NCI-H1092 (cell line): ENCODE measurements at regions not wholly inside any gene's neighbourhood (a gene's known extent, or its start where the extent isn't known, plus 50 kb on each side); places are given as distances from the start of the nearest gene placed in this dataset.
A peak's percentile ranks its signal among the peaks of the same experiment; 100 is the strongest.
"Not testable (repeated sequence)": the region's sequence is repeated elsewhere in the genome, so short reads cannot be mapped to it uniquely, and the experiment has no call there.

Experiments used
- DNase-seq: peaks from one replicate; lab custom pipeline; 2025; lab: John Stamatoyannopoulos, UW

GRCh38 chr14:83559721-83560120 lies 1970.2 kb upstream of the FLRT2 start:
- no peak for DNase-seq

DNA sequence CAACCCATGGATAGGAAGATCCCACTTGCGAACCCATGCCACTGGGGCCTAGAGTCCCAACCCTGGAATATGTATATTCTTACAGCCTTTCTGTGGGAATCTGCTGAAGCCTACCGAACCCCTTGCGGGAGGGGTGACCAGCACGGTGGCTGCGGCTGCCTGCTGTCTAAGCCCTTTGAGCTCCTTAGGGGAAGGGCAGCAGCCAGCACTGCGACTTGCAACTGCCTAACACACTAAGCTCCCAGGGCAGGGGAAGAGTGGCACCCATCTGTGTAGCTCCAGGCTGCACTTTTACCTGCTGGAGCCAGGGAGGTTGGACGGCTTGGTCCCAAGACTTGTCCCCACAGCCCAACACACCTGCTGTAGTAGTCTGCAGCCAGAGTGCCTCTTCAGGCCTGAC lies 1968.7 kb upstream of the FLRT2 start:
- no peak for DNase-seq

DNA sequence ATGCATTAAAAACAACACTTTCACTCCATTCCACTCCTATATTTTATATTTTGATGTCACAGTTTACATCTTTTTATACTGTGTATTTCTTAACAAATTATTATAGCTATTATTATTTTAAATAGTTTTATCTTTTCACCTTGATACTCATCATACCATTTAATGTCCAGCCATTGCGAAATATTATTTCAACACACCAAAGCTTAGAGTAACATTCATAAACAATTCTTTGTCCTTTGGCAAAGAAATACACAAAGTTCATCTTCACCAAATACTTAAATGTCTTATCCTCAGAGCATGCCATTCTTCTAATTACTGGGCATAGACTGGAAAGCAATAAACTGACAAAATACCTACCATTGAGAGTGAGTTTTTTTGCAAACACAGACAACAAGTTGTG lies 1963.4 kb upstream of the FLRT2 start:
- DNase-seq = no peak

- DNase-seq = no peak
Observed at GRCh38 chr14:83568141-83568540, 1961.8 kb upstream of the FLRT2 start.

DNA sequence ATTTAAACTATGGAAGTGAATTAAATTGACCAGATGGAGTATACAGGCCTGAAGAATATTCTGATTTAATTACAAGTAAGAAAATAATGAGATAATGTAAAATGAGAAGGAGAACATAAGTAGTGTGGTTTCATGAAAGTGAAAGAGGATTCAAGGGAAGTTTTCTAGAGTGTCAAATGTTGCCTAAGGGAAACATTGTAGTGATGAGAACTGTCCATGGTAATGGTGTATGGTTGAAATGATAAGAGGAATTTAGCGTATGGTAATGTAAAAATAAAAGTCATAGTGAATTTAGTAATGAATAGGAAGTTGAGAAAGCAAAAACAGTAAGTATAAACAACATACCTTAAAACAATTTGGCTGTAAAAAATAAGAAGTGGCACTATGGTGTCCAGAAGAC lies 1954.6 kb upstream of the FLRT2 start:
- DNase-seq = no peak

DNA sequence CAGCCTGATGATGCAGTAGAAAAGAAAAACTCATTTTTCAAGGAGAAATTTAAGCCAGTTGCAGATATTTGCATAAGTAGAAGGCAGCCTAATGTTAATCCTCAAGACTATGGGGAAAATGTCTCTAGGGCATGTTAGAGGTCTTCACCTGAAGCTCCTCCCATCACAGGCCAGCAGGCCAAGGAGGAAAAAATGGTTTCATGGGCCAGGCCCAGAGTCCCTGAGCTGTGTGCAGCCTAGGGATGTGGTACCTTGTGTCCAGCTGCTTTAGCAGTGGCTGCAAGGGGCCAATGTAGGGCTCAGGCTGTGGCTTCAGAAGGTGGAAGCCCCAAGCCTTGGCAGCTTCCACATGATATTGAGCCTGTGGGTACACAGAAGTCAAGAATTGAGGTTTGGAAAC lies 1946.7 kb upstream of the FLRT2 start:
- DNase-seq = no peak

DNA sequence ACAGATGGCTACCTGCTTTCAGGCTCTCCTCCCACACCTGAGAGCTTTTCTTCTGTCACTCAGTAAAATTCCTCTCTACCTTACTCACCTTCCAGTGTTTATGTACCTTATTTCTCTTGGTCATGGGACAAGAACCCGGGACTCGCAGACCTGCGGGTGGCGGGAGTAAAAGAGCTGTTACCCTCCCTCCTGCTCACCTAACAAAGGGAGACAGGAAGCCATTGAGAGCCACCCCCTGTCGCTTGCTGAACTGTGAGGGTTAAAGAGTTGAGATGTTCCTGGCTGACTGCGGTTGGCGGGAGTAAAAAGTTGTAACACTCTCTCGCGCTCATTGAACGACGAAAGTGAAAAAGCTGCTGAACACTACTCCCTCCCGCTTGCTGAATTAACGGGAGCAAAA lies 1935.1 kb upstream of the FLRT2 start:
- no peak for DNase-seq

DNA sequence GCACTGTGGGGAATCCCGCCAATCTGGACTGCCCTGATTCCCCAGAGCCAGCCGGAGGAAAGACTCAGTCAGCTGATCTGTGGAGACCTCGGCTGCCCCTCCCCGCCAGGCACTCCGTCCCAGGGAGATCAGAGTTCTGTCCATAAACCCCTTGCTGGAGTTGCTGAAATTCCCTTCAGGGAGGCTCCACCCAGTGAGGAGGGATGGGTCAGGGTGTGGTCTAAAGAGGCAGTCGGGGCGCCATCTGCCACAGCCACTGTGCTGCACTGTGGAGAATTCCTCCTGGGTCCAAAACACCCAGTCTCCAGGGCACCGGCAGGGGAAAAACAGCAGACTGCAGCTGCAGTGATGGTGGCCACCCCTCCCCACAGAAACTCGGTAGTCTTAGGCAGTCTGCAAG lies 1922.3 kb upstream of the FLRT2 start:
- DNase-seq = no peak

GRCh38 chr14:83611491-83611890 lies 1918.5 kb upstream of the FLRT2 start:
- no peak for DNase-seq

- DNase-seq = no peak
Observed at GRCh38 chr14:83611906-83612390, 1918.0 kb upstream of the FLRT2 start.

DNA sequence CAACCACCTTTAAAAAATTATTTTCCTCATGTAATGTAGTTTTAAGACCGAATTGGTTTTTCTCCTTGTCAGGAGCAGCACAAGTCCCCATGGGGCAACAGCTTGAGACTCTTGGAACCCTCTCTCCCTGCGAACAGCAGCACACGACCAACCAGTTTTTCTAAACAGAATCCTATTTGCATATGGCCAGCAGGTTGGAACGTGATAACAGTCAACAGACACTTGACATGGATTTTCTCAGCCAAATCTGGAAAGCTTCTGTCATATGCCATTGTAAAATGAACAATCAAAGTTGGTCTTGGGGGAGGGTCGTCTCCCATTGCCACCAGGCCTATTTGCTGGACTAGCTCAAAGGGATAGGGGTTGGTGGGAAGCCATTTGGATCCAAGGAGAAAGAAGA lies 1915.0 kb upstream of the FLRT2 start:
- no peak for DNase-seq

GRCh38 chr14:83624541-83624940 lies 1905.4 kb upstream of the FLRT2 start:
- no peak for DNase-seq

DNA sequence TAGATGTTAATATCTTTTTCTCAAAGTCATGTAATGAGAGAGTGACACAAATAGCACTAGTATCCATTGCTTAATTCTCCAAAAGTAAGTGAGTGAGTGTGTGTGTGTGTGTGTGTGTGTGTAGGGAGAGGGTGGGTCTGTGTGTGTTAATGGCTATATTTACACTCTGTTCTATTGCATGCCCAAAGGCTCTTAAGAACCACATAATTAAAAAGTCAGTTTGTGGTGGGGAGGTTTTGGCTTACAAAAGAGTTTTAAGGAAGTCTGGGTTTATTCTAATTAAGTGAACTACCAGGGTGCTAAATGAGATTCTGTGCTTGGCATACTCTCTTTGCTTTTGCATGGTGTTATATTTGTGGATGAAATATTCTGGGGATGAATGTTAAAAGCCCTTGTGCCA lies 1897.6 kb upstream of the FLRT2 start:
- DNase-seq = peak; percentile 11

- DNase-seq = no peak
Observed at GRCh38 chr14:83638748-83639504, 1891.0 kb upstream of the FLRT2 start.

GRCh38 chr14:83639505-83639875 lies 1890.5 kb upstream of the FLRT2 start:
- not testable (repeated sequence) for DNase-seq

DNA sequence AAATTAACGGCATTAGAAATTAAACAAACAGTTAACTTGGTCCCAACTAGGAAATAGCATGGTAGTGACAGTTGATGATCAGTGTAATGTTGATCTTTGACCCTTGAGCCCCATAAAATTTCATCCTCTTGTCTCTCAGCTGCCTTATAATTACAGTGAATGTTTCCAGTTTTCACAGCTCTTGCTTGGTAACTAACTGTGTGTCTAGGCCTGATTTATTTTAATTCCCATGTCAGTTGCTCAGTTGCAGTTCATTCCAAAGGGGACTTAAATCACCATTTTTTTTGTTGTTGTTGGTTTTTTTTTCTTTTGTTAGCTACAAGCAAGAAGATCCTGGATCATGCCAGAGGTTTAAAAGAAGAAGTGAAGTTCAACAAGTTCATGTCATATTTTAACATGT lies 1883.7 kb upstream of the FLRT2 start:
- no peak for DNase-seq

DNA sequence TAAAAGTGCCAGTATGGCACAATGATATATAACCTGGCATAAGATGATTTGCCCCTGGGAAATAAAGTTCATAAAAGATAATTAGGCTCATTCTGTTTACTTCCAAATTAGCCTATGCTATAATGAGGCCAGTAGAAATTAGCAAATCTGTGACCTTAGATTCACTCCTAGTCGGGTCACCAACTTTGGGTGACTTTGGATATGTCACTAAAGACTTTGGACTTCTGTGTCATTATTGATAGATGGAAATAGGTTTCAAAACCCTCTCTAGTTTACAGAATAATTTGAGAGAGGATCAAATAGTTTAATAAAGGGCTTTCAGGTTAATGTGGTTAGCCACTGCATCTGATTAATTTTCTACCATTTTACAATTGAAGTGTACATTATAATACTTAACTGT lies 1869.3 kb upstream of the FLRT2 start:
- no peak for DNase-seq

DNA sequence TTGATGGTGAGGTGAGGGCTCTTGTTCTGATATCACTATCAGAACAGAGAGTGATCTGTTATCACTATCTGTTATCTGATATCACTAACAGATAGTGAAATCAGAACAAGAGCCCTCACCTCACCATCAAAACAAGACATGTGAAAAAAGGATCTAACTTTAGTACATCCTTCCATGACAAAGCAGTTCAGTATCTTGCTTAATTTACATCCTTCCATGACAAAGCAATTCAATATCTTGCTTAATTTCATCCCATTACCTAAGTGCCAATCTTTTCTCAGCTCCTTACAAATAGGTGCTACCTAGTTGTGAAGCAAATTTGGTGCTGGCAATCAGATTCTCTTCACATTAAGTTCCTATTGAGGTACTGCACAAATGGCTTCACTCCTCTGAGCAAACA lies 1865.6 kb upstream of the FLRT2 start:
- DNase-seq = no peak

- DNase-seq = no peak
Observed at GRCh38 chr14:83689265-83689664, 1840.7 kb upstream of the FLRT2 start.

GRCh38 chr14:83697099-83697498 lies 1832.8 kb upstream of the FLRT2 start:
- DNase-seq = no peak

DNA sequence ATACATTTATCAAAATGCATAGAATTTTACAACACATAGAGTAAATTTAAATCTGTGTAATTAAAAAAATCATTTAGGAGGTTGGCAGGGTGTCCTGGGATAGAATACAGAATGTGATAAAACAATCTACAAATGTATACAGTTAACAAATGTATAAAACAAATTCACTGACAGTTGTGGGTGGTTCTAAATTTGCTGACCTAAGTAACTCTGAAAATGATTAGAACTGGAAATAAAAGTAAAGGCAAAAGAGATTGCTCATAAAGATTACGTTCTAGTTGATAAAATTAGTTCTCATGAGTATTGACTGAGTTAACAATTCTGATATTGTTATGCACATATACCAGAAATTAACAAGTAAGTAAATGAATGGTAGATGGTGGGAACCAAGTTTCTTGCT lies 1827.3 kb upstream of the FLRT2 start:
- no peak for DNase-seq

DNA sequence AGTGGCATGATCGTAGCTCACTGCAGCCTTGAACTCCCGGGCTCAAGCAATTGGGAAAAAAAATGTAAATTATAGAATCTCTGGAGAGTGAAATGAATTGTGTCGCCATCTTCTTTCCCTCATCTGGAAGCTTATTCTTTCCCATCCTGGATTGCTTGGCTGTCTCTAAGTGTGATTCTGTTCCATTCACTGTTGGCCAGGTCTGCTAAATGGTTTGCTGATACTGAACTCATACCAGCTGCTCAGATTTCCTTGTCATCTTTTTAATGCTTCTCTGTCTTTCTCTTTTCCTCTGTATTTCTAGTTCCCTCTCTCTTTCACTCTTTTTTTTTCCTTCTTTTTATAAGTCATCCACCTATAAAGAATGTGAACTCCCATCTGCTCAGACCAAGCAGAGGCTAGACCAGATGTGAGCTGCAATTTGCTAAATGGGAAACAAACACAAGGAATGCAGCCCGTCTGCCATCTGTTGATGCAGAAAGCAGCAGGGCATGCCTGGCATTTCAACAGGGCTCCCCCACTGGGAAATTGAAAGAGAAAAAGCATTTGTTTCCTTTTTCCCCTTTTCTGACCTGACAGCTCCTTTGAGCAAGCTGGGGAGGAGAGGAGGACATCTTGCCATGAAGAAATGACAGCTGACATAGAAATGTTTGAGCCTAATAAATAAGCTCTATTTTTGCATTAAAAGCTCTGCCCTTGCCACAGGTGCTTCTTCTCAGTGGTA lies 1823.6 kb upstream of the FLRT2 start:
- DNase-seq = no peak

GRCh38 chr14:83707056-83707455 lies 1822.9 kb upstream of the FLRT2 start:
- no peak for DNase-seq

DNA sequence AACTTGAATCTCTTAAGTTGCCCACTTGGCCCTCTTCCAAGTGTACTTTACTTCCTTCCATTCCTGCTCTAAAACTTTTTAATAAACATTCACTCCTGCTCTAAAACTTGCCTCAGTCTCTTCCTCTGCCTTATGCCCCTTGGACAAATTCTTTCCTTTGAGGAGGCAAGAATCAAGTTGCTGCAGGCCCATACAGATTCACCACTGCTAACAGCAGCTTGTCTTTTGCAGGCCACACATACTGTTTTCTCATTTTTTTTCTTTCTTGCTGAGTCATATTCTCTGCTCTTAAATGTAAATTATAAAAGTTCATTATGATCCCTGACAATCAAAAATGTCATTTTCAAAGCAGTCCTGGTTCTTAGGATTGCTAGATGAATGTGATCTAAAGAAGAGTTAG lies 1820.8 kb upstream of the FLRT2 start:
- DNase-seq = no peak
